Calu3 (cell line): ENCODE measurements at regions not wholly inside any gene's neighbourhood (a gene's known extent, or its start where the extent isn't known, plus 50 kb on each side); places are given as distances from the start of the nearest gene placed in this dataset.

Experiments used
- BruUV-seq: library from RNA; stranded (reverse); fragments of 400-500 nt; replicated peaks from 2 replicates; lab custom pipeline; 2021; lab: Mats Ljungman, UMichigan
- CTCF ChIA-PET: fragments of 300-600 bp; sonication (Branson Sonifier 250); formaldehyde crosslinking; loops from one replicate; lab custom pipeline; 2022; ENCODE audit warnings: antibody characterized with exemption; lab: Charles Lee
- DNase-seq: peaks from one replicate; pipeline ENCODE4 v3.0.0; 2022
- H3K27ac Mint-ChIP-seq: one replicate; pipeline ENCODE4 v1.8.0; 2022; ENCODE audit warnings: mixed read lengths; ENCODE audit not compliant: unreplicated experiment
- H3K27me3 Mint-ChIP-seq: one replicate; pipeline ENCODE4 v1.8.0; 2022; ENCODE audit warnings: mixed read lengths; ENCODE audit not compliant: unreplicated experiment
- H3K36me3 Mint-ChIP-seq: one replicate; pipeline ENCODE4 v1.8.0; 2022; ENCODE audit warnings: mild to moderate bottlenecking, moderate library complexity, mixed read lengths; ENCODE audit not compliant: insufficient read depth, unreplicated experiment
- H3K4me1 Mint-ChIP-seq: one replicate; pipeline ENCODE4 v1.8.0; 2022; ENCODE audit warnings: mild to moderate bottlenecking, low read depth, mixed read lengths; ENCODE audit not compliant: unreplicated experiment
- H3K4me3 Mint-ChIP-seq: one replicate; pipeline ENCODE4 v1.8.0; 2022; ENCODE audit warnings: mild to moderate bottlenecking, low read depth, moderate library complexity, mixed read lengths; ENCODE audit not compliant: unreplicated experiment
- H3K9me3 Mint-ChIP-seq: one replicate; pipeline ENCODE4 v1.8.0; 2022; ENCODE audit warnings: low read depth, mixed read lengths; ENCODE audit not compliant: unreplicated experiment
- intact Hi-C: fragments of 100-400 bp; cut with micrococcal nuclease; formaldehyde crosslinking; loops from one replicate; pipeline ENCODE4 v1.10.0; 2022; ENCODE audit not compliant: unreplicated experiment
- TF ChIP-seq, protein P1 (sequence below): fragments of 200-600 bp; IDR thresholded peaks from one replicate; pipeline ENCODE4 v1.8.0; 2022; ENCODE audit warnings: antibody characterized with exemption; ENCODE audit not compliant: unreplicated experiment

DNA sequence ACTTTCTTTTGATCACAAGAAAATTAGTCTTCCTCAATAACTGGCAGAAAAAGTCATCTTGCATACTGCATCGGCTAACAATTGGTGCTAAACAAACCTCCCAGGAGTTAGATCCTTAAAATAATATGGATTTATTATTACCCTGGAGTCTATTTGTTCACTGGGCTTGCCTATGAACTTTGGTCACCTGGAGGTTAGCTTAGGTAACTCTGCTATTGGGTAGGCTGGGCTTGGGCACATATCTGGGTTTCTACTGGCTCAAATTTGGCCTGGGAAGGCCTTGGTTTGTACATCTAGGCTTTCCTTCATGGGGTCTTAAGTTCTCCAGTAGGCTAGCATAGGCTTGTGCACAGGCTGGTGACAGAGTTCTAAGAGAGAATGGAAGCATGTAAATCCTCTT lies 279.9 kb downstream of the RASEF start:
- H3K4me3 Mint-ChIP-seq: no peak overlapping the region
- H3K9me3 Mint-ChIP-seq: no peaks in the 10 kb centered on the region
- H3K27me3 Mint-ChIP-seq: no peaks in the 10 kb centered on the region
- no peak for DNase-seq
- no peaks in the 10 kb centered on the region for H3K36me3 Mint-ChIP-seq
- TF ChIP-seq, protein P1, sequence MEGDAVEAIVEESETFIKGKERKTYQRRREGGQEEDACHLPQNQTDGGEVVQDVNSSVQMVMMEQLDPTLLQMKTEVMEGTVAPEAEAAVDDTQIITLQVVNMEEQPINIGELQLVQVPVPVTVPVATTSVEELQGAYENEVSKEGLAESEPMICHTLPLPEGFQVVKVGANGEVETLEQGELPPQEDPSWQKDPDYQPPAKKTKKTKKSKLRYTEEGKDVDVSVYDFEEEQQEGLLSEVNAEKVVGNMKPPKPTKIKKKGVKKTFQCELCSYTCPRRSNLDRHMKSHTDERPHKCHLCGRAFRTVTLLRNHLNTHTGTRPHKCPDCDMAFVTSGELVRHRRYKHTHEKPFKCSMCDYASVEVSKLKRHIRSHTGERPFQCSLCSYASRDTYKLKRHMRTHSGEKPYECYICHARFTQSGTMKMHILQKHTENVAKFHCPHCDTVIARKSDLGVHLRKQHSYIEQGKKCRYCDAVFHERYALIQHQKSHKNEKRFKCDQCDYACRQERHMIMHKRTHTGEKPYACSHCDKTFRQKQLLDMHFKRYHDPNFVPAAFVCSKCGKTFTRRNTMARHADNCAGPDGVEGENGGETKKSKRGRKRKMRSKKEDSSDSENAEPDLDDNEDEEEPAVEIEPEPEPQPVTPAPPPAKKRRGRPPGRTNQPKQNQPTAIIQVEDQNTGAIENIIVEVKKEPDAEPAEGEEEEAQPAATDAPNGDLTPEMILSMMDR: no peak
- no peaks in the 10 kb centered on the region for H3K4me1 Mint-ChIP-seq
- CTCF ChIA-PET: no interaction called here
- no TSS peak for BruUV-seq
- no peak overlapping the region for H3K27ac Mint-ChIP-seq
- intact Hi-C loops: no loop called here

DNA sequence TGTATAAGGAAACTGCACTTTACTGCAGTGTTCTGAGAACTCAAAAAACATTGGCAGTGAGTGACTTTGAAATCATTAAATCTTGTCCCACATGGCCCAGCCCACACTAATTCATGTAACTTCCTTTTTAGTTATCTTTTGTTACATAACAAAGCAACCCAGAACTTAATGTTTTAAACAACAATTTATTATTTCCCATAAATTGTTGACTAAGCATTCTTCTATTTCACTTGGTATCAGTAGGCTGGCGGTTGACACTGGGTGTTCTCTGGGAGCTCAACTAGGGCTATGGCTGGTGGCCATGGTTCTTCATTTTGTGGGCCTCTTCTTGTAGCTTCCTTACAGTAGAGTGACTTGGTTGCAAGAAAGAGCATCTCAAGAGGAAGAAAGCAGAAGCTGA lies 278.4 kb downstream of the RASEF start:
- Mint-ChIP-seq H3K36me3 (no peaks in the 10 kb centered on the region), H3K4me1 (no peaks in the 10 kb centered on the region), H3K27me3 (no peaks in the 10 kb centered on the region), H3K4me3 (no peak overlapping the region), H3K9me3 (no peaks in the 10 kb centered on the region), H3K27ac (no peak overlapping the region)
- BruUV-seq: no TSS peak
- TF ChIP-seq, protein P1: no peak
- no peak for DNase-seq
- CTCF ChIA-PET: no interaction called here
- intact Hi-C loops: no loop called here

DNA sequence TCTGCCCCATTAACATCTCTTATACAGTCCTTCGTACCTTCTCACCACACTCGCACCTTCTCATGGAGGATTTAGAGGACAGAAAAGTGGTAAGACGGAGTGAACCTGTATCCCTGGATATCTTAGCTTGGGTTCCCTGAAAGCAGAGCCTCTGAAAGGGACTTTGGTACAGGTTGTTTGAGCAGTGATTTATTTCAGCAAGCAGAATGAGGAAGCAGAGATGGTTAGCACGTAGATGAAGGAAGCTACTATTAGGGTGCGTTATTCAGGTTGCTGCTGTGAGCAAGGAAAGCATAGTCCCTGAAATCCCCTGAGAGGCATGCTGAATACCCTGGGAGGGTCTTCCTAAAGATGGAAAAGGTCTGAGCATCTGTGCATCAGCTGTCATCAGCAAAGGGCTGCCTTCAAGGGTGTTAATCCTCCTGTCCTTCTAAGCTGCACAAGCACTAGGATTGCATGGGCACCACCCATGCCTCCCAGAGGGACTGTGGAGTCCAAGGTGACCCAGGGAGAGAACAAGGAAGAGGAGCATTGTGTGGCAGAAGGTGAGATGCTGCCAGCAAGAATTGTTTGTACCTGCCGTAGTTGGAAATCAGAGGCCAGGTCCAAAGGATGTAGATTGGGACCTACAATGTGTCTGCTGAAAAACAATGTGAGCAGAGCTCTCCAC lies 273.7 kb downstream of the RASEF start:
- Mint-ChIP-seq H3K4me3 (no peak overlapping the region), H3K4me1 (no peaks in the 10 kb centered on the region), H3K27me3 (no peaks in the 10 kb centered on the region), H3K36me3 (no peaks in the 10 kb centered on the region), H3K27ac (no peak overlapping the region), H3K9me3 (no peaks in the 10 kb centered on the region)
- intact Hi-C loops: no loop called here
- no peak for DNase-seq
- TF ChIP-seq, protein P1: no peak
- CTCF ChIA-PET: no interaction called here
- no TSS peak for BruUV-seq

DNA sequence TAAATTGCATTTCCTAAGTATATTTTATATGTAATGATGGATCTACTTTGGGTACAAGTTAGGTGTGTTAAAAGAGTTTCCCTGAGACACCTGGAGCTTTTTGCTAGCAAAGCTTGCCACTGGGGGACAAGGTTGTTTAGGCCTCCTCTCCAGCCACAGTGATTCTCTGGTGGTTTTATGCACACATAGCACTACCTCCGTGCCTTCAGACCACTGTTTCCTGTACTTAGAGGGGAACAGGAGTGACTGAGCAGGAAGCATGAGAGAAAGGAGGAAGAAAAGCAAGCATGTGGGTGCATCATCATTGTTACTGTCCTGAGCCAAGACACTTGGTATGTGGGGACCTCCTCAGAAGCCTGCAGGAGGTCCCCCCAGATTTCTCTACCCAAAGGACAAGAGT lies 272.1 kb downstream of the RASEF start:
- no peak overlapping the region for H3K4me3 Mint-ChIP-seq
- DNase-seq: no peak

More for the DNA sequence above, 272.1 kb downstream of the RASEF start:
- no peak overlapping the region for H3K27ac Mint-ChIP-seq
- no peaks in the 10 kb centered on the region for H3K27me3 Mint-ChIP-seq
- CTCF ChIA-PET: no interaction called here
- no TSS peak for BruUV-seq
- H3K9me3 Mint-ChIP-seq: no peaks in the 10 kb centered on the region
- H3K36me3 Mint-ChIP-seq: no peaks in the 10 kb centered on the region
- intact Hi-C loops: no loop called here
- TF ChIP-seq, protein P1: no peak
- H3K4me1 Mint-ChIP-seq: no peaks in the 10 kb centered on the region
